ENCODE measurements at regions not wholly inside any gene's neighbourhood (a gene's known extent, or its start where the extent isn't known, plus 50 kb on each side); places are given as distances from the start of the nearest gene placed in this dataset.
A peak's percentile ranks its signal among the peaks of the same experiment; 100 is the strongest.

DNA sequence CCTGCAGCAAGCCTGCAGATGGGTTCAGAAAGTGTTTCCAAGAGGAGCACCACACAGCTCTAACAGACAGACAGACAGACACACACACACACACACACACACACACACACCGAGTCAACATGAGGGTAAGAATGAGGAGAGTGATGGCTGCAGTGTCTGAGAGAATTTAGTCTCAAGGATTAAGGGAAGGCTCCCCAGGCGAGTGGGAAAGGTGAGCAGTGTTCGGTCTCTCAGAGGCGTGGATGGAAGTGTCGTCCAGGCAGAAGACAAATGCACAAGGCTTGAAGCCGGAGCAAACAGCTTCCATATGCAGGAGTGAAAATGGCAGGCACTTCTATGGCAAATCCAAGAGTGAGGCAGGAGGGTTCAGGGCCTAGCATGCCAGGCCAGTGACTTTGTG lies 770.1 kb downstream of the KCNJ18 start (continued):
- TF ChIP-seq GATAD1 (CRISPR knock-in tag; IDR thresholded peaks at IDR 0.05): no peak
- TF ChIP-seq, protein P1, sequence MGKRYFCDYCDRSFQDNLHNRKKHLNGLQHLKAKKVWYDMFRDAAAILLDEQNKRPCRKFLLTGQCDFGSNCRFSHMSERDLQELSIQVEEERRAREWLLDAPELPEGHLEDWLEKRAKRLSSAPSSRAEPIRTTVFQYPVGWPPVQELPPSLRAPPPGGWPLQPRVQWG (CRISPR knock-in tag; IDR thresholded peaks at IDR 0.05; ENCODE audit: borderline replicate concordance, low read depth): no peak

DNA sequence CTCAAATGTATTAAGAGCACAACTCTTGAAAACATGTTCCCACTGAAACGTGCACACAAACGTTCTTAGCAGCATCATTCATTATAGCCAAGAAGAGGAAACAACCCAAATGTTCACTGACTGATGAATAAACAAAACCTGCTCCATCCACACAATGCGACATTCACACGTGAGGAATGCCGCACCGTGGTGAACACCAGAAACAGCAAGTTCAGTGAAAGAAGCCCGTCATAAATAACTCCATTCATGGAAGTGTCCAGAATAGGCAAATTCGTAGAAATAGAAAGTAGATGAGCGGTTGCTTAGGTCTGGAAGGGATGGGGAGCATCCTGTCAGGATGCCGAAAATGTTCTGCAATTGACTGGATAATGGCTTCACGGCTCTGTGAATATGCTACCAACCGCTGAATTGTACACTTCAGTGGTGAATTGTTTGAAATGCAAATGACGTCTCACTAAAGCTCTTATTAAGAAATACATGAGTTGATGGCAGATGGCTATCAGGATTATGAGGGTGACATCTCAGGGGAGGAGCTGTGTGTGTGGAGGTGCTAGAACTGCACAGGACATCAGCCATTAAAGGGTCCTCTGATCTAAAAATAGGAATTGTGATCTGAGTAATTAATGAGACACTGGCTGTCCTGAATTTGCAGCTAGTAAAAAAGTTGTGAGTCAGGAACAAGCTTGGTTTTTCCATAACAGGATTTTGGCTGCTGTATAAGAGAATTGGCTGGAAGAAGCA lies 771.0 kb downstream of the KCNJ18 start:
- no peak overlapping the region for H3K27ac ChIP-seq (ENCODE audit: extremely low read length, insufficient read depth, low read length)
- FAIRE-seq: no peak
- no peak for DNase-seq (ENCODE audit: low spot score)
- no peaks in the 10 kb centered on the region for H3K9me3 ChIP-seq (ENCODE audit: low read length)
- no peaks in the 10 kb centered on the region for H3K79me2 ChIP-seq (ENCODE audit: insufficient read depth, low read length)
- 13% methylated on average over 13 of the region's 13 CpGs for WGBS (ENCODE audit: low lambda C conversion rate)
- no peak overlapping the region for H3K4me2 ChIP-seq (ENCODE audit: low read depth, low read length)
- POLR2A ChIA-PET: no interaction called here
- no peak overlapping the region for H2AFZ ChIP-seq (ENCODE audit: low read length)
- no peaks in the 10 kb centered on the region for H4K20me1 ChIP-seq (ENCODE audit: insufficient read depth, low read length)
- H3K36me3 ChIP-seq (replicated peaks in 1 of 2; ENCODE audit: control insufficient read depth in 1 of 2, insufficient read depth in 2 of 2, low read length in 2 of 2): no peaks in the 10 kb centered on the region
- no TSS peak for BruUV-seq (replicated peaks)
- intact Hi-C loops (cut with micrococcal nuclease; ENCODE audit: unreplicated experiment) (no loop called here), in situ Hi-C loops (cut with HindIII; ENCODE audit: extremely low pct_ligation_motif_present, low pct_unique_long_range_greater_than_20kb) (loop anchor here (25.0 kb wide), 2 partner anchors 99 to 101 kb away; no protein-coding TSS in a partner anchor)
- H3K27me3 ChIP-seq (ENCODE audit: control insufficient read depth in 1 of 2, insufficient read depth in 2 of 2, low read length in 2 of 2): no peaks in the 10 kb centered on the region
- no peak for ATAC-seq
- CTCF ChIA-PET (ENCODE audit: low intra/inter-chr PET ratio, low total read pairs): no interaction called here
- H3K4me3 ChIP-seq (replicated peaks in 1 of 3; ENCODE audit: insufficient read depth in 1 of 3, low read depth in 2 of 3, low read length in 3 of 3): no peak overlapping the region
- TF ChIP-seq AGO1 (IDR thresholded peaks at IDR 0.05; ENCODE audit: low read depth, low read length, poor library complexity, severe bottlenecking): no peak
- peak; percentile 29; the same call in 1 of the 2 replicates for TF ChIP-seq STAG1 (CRISPR knock-in tag; IDR thresholded peaks at IDR 0.05)
- no peak overlapping the region for H3K9ac ChIP-seq (ENCODE audit: insufficient read depth, low read depth, low read length)
- no peaks in the 10 kb centered on the region for H3K4me1 ChIP-seq (ENCODE audit: insufficient read depth, low read length)

- BruUV-seq (replicated peaks): no TSS peak
- FAIRE-seq: no peak
- DNase-seq (ENCODE audit: low spot score): no peak
- in situ Hi-C loops (cut with HindIII; ENCODE audit: extremely low pct_ligation_motif_present, low pct_unique_long_range_greater_than_20kb) (loop anchor here (25.0 kb wide), 2 partner anchors 98 to 102 kb away; no protein-coding TSS in a partner anchor), intact Hi-C loops (cut with micrococcal nuclease; ENCODE audit: unreplicated experiment) (no loop called here)
- Histone ChIP-seq H3K4me1 (ENCODE audit: insufficient read depth, low read length) (no peaks in the 10 kb centered on the region), H3K9ac (ENCODE audit: insufficient read depth, low read depth, low read length) (no peak overlapping the region), H3K9me3 (ENCODE audit: low read length) (no peaks in the 10 kb centered on the region), H3K79me2 (ENCODE audit: insufficient read depth, low read length) (no peaks in the 10 kb centered on the region), H4K20me1 (ENCODE audit: insufficient read depth, low read length) (no peaks in the 10 kb centered on the region), H3K27me3 (ENCODE audit: control insufficient read depth in 1 of 2, insufficient read depth in 2 of 2, low read length in 2 of 2) (no peaks in the 10 kb centered on the region), H3K4me2 (ENCODE audit: low read depth, low read length) (no peak overlapping the region), H2AFZ (ENCODE audit: low read length) (no peak overlapping the region), H3K27ac (ENCODE audit: extremely low read length, insufficient read depth, low read length) (no peak overlapping the region), H3K4me3 (replicated peaks in 1 of 3; ENCODE audit: insufficient read depth in 1 of 3, low read depth in 2 of 3, low read length in 3 of 3) (no peak overlapping the region), H3K36me3 (replicated peaks in 1 of 2; ENCODE audit: control insufficient read depth in 1 of 2, insufficient read depth in 2 of 2, low read length in 2 of 2) (no peaks in the 10 kb centered on the region)
- ChIA-PET CTCF (ENCODE audit: low intra/inter-chr PET ratio, low total read pairs) (no interaction called here), POLR2A (no interaction called here)
- ATAC-seq: no peak
- WGBS (ENCODE audit: low lambda C conversion rate): 5% methylated on average over 6 of the region's 6 CpGs
- TF ChIP-seq SOX13 (IDR thresholded peaks at IDR 0.05) (no peak), SOX13 (CRISPR knock-in tag; conservative IDR thresholded peaks at IDR 0.05 in 1 of 2, IDR thresholded peaks at IDR 0.05 in 1 of 2) (no peak), SAP130 (CRISPR knock-in tag; IDR thresholded peaks at IDR 0.05; ENCODE audit: low read depth) (no peak), ZNF34 (CRISPR knock-in tag; IDR thresholded peaks at IDR 0.05; ENCODE audit: borderline replicate concordance) (no peak), EP300 (IDR thresholded peaks at IDR 0.05; ENCODE audit: low read depth in 2 of 2, low read length in 2 of 2) (no peak), EP300 (CRISPR knock-in tag; IDR thresholded peaks at IDR 0.05; ENCODE audit: borderline replicate concordance) (no peak), ZNF460 (CRISPR knock-in tag; IDR thresholded peaks at IDR 0.05; ENCODE audit: borderline replicate concordance) (no peak), REPIN1 (CRISPR knock-in tag; IDR thresholded peaks at IDR 0.05; ENCODE audit: borderline replicate concordance, low read depth) (no peak), ZNF564 (CRISPR knock-in tag; IDR thresholded peaks at IDR 0.05) (no peak)
- TF ChIP-seq, protein P2, sequence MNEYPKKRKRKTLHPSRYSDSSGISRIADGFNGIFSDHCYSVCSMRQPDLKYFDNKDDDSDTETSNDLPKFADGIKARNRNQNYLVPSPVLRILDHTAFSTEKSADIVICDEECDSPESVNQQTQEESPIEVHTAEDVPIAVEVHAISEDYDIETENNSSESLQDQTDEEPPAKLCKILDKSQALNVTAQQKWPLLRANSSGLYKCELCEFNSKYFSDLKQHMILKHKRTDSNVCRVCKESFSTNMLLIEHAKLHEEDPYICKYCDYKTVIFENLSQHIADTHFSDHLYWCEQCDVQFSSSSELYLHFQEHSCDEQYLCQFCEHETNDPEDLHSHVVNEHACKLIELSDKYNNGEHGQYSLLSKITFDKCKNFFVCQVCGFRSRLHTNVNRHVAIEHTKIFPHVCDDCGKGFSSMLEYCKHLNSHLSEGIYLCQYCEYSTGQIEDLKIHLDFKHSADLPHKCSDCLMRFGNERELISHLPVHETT (CRISPR knock-in tag; conservative IDR thresholded peaks at IDR 0.05): no peak
Observed at GRCh38 chr17:22464041-22464440, 771.7 kb downstream of the KCNJ18 start.
